ENCODE measurements at regions not wholly inside any gene's neighbourhood (a gene's known extent, or its start where the extent isn't known, plus 50 kb on each side); places are given as distances from the start of the nearest gene placed in this dataset.

- Histone ChIP-seq H3K4me3 (no peak overlapping the region), H3K36me3 (no peaks in the 10 kb centered on the region), H3K27me3 (no peaks in the 10 kb centered on the region), H3K9me3 (no peaks in the 10 kb centered on the region), H3K27ac (no peak overlapping the region), H3K4me1 (no peaks in the 10 kb centered on the region)
- no peak for TF ChIP-seq POLR2A (IDR thresholded peaks at IDR 0.05)
- no peak for TF ChIP-seq CTCF (IDR thresholded peaks at IDR 0.05 in 4 of 5, conservative IDR thresholded peaks at IDR 0.05 in 1 of 5)
- in situ Hi-C loops (cut with MboI; ENCODE audit: low sequenced_read_pairs in 4 of 4), result no loop called here
- intact Hi-C loops (cut with DNase I; ENCODE audit: low total_unique reads), result no loop called here
- DNase-seq (no peak), ATAC-seq (no peak)
Observed at GRCh38 chr5:168167338-168167737, 124.1 kb upstream of the WWC1 start.

GRCh38 chr5:168168978-168169698 lies 122.3 kb upstream of the WWC1 start:
- H3K9me3 ChIP-seq, result no peaks in the 10 kb centered on the region
- DNase-seq (no peak), ATAC-seq (no peak)
- intact Hi-C loops (cut with DNase I; ENCODE audit: low total_unique reads), result no loop called here
- no peak overlapping the region for H3K27ac ChIP-seq
- TF ChIP-seq POLR2A (IDR thresholded peaks at IDR 0.05), result no peak
- H3K4me3 ChIP-seq, result no peak overlapping the region
- no peaks in the 10 kb centered on the region for H3K4me1 ChIP-seq
- no peaks in the 10 kb centered on the region for H3K36me3 ChIP-seq
- H3K27me3 ChIP-seq, result no peaks in the 10 kb centered on the region
- in situ Hi-C loops (cut with MboI; ENCODE audit: low sequenced_read_pairs in 4 of 4), result no loop called here

- no peaks in the 10 kb centered on the region for H3K36me3 ChIP-seq
- H3K4me3 ChIP-seq, result no peak overlapping the region
- no peak overlapping the region for H3K27ac ChIP-seq
- DNase-seq (no peak), ATAC-seq (no peak)
- in situ Hi-C loops (cut with MboI; ENCODE audit: low sequenced_read_pairs in 4 of 4) (no loop called here), intact Hi-C loops (cut with DNase I; ENCODE audit: low total_unique reads) (no loop called here)
- H3K4me1 ChIP-seq, result no peaks in the 10 kb centered on the region
- TF ChIP-seq CTCF (IDR thresholded peaks at IDR 0.05 in 4 of 5, conservative IDR thresholded peaks at IDR 0.05 in 1 of 5) (no peak), POLR2A (IDR thresholded peaks at IDR 0.05) (no peak)
- H3K9me3 ChIP-seq, result no peaks in the 10 kb centered on the region
- H3K27me3 ChIP-seq, result no peaks in the 10 kb centered on the region
Observed at GRCh38 chr5:168169791-168170190, 121.7 kb upstream of the WWC1 start.

- Histone ChIP-seq H3K36me3 (no peaks in the 10 kb centered on the region), H3K27me3 (no peaks in the 10 kb centered on the region), H3K4me1 (no peaks in the 10 kb centered on the region), H3K27ac (no peak overlapping the region), H3K4me3 (no peak overlapping the region), H3K9me3 (no peaks in the 10 kb centered on the region)
- in situ Hi-C loops (cut with MboI; ENCODE audit: low sequenced_read_pairs in 4 of 4), result no loop called here
- ATAC-seq (no peak), DNase-seq (no peak)
- intact Hi-C loops (cut with DNase I; ENCODE audit: low total_unique reads), result no loop called here
- TF ChIP-seq POLR2A (IDR thresholded peaks at IDR 0.05) (no peak), CTCF (IDR thresholded peaks at IDR 0.05 in 4 of 5, conservative IDR thresholded peaks at IDR 0.05 in 1 of 5) (no peak)
Observed at GRCh38 chr5:168171901-168172759, 119.3 kb upstream of the WWC1 start.

GRCh38 chr5:168172760-168173223 lies 118.7 kb upstream of the WWC1 start:
- in situ Hi-C loops (cut with MboI; ENCODE audit: low sequenced_read_pairs in 4 of 4), result no loop called here

More at GRCh38 chr5:168172760-168173223, 118.7 kb upstream of the WWC1 start:
- H3K27me3 ChIP-seq, result no peaks in the 10 kb centered on the region
- intact Hi-C loops (cut with DNase I; ENCODE audit: low total_unique reads), result no loop called here
- ATAC-seq (no peak), DNase-seq (no peak)
- TF ChIP-seq CTCF (IDR thresholded peaks at IDR 0.05 in 4 of 5, conservative IDR thresholded peaks at IDR 0.05 in 1 of 5), result no peak
- H3K4me3 ChIP-seq, result no peak overlapping the region
- H3K27ac ChIP-seq, result no peak overlapping the region
- H3K9me3 ChIP-seq, result no peaks in the 10 kb centered on the region
- no peaks in the 10 kb centered on the region for H3K4me1 ChIP-seq
- H3K36me3 ChIP-seq, result no peaks in the 10 kb centered on the region

Measured in gastrocnemius medialis (tissue), 4 donors.